Activated naive CD4-positive, alpha-beta T cell (primary cell): ENCODE measurements at regions not wholly inside any gene's neighbourhood (a gene's known extent, or its start where the extent isn't known, plus 50 kb on each side); places are given as distances from the start of the nearest gene placed in this dataset.
"Not testable (repeated sequence)": the region's sequence is repeated elsewhere in the genome, so short reads cannot be mapped to it uniquely, and the experiment has no call there.

ENCODE experiments used
- DNase-seq, 4 experiments: peaks; one replicate each; lab custom pipeline; 2025; lab: John Stamatoyannopoulos, UW

- DNase-seq: not testable (repeated sequence)
Measured at GRCh38 chr4:9110700-9111099, 59.5 kb upstream of the FAM90A26 start.

GRCh38 chr4:9103148-9103524 lies 67.1 kb upstream of the FAM90A26 start:
- not testable (repeated sequence) for DNase-seq

GRCh38 chr4:9102471-9103147 lies 67.6 kb upstream of the FAM90A26 start:
- not testable (repeated sequence) for DNase-seq

DNA sequence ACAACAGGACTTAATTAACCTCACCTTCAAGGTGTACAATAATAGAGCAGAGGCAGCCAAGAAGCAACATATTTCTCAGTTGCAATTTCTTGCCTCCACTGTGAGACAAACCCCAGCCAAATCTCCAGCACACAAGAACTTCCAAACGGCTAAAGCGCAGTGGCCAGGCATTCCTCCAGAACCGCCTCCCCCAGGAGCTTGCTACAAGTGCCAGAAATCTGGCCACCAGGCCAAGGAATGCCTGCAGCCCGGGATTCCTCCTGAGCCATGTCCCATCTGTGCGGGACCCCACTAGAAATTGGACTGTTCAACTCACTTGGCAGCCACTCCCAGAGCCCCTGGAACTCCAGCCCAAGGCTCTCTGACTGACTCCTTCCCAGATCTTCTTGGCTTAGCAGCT lies 73.9 kb upstream of the FAM90A26 start:
- not testable (repeated sequence) for DNase-seq

- DNase-seq: not testable (repeated sequence)
Measured at GRCh38 chr4:9078796-9079195, 91.4 kb upstream of the FAM90A26 start.

DNA sequence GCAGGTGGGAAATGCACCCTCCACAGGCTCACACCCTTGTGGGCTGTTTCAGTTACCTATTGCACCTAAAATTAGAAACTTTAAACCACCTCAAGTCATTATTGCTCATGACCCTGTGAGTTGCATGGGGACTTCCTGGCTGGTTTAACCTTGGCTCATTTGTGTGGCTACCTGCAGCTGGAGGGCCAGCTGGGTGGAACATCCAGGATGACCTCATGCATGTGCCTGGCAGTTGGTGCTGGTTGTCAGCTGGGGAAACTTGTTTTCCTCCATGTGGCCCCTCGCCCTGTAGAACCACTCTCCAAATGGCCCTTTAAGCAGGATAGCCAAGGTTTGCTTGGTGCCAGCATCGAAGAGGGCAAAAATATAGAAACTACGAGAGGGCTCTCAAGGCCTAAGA lies 93.2 kb upstream of the FAM90A26 start:
- not testable (repeated sequence) for DNase-seq

DNA sequence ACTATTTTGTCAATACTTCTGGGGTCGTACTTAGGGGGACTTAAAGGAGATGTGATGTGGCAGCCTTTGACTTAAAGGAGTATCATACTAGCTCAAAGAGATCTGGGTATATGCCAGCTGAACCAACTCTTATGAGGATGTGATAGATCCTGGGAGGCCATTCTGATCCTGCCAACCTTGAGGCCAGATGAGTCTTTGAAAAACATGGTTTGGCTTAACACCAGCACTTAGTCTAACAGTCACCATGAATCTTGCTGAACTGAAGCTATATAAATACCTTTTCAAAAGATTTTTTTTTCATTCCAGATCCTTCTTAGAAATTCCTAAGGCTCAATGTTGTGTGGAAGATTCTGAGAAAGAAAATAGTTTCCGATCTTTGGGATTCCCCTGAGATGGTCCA lies 93.7 kb upstream of the FAM90A26 start:
- not testable (repeated sequence) for DNase-seq

GRCh38 chr4:9073371-9073770 lies 96.8 kb upstream of the FAM90A26 start:
- DNase-seq: not testable (repeated sequence)

DNA sequence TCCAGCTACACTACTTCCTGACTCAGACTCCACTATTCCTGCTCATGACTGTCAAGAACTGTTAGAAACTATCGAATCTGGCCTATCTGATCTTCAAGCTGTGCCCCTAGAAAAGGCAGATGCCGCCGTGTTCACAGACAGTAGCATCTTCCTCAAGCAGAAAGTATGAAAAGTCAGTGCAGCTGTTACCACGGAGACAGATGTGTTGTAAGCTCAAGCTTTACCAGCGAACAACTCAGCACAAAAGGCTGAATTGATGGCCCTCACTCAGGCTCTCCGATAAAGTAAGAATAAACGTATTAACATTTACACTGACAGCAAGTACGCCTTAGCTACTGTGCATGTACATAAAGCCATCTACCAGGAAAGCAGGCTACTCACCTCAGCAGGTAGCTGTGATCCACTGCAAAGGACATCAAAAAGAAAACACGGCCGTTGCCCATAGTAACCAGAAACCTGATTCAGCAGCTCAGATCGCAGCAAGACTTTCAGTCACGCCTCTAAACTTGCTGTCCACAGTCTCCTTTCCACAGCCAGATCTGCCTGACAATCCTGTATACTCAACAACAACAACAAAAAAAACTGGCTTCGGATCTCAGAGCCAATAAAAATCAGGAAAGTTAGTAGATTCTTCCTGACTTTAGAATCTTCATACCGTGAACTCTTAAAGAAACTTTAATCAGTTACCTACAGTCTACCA lies 97.5 kb upstream of the FAM90A26 start:
- DNase-seq: not testable (repeated sequence)

DNA sequence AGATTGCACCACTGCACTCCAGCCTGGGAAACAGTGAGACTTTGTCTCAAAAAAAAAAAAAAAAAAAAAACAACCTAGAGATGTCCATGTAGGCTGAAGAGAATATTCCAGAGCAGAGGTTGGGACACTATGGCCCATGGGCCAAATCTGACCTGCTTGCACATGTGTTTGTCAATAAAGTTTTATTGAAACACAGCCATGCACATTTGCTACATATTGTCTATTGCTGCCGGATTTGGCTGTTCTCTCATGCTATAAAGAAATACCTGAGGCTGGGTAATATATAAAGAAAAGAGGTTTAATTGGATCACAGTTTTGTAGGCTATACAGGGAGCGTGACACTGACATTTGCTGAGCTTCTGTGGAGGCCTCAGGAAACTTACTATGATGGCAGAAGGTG lies 102.3 kb upstream of the FAM90A26 start:
- not testable (repeated sequence) for DNase-seq

DNA sequence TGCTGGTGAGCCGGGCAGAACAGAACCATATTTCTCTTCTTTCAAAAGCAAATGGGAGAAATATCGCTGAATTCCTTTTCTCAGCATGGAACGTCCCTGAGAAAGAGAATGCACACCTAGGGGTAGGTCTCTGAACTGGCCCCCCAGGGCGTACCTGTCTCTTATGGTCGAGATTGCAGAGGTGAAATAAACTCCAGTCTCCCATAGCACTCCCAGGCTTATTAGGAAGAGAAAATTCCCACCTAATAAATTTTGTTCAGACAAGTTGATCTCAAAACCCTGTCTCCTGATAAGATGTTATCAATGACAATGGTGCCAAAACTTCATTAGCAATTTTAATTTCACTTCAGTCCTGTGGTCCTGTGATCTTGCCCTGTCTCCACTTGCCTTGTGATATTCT lies 106.6 kb upstream of the FAM90A26 start:
- DNase-seq: not testable (repeated sequence)

DNA sequence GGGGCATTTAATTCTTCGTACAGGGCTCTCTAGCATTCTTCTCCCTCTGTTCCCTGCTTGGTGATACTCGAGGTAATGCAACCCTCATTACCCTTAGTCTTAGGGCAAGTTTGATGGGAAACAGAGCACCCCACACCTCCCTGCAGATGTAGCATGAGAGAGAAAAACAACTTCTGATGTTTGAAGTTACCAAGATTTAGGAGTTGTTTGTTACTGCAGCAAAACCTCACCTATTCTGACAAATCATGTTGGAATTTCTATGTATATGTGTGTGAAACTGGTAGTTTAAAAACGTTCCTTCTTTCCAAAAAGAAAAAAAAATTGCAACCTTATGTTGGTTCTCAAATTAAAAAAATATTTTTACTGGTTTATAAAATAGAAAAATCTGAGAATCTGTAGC lies 145.3 kb upstream of the FAM90A26 start:
- not testable (repeated sequence) for DNase-seq

DNA sequence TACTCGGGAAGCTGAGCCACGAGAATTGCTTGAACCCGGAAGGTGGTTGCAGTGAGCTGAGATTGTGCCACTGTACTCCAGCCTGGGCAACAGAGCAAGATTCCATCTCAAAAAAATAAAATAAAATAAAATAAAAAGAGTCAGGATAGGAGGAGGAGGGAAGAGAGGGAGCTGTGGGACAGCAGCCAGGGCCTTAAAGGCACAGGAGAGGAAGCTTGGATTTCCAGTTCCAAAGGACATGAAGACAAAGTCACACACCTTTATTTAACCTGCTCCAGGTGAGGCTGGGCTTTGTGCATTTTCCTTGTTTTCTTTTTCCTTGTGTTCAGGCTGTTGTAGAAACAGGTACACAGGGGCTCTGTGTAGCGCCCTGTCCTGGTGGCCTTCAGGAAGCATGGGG lies 138.2 kb upstream of the HMX1 start:
- not testable (repeated sequence) for DNase-seq

DNA sequence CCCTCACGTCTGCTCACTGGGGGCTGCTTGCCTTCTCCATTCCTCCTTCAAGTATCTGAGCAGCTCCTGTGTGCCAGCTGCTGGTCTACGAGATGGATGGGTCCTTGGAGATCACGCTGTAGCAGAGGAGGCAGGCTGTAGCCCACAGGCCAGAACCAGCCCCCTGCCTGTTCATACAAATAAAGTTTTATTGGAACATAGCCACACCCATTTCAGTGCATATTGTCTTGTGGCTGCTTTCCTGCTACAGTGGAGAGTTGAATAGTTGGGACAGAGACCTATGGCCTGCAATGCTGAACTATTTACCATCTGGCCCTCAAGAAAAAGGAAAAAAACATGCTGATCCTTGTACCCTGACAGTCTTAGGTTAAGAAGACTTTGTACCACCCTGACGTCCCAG lies 136.8 kb upstream of the HMX1 start:
- DNase-seq: not testable (repeated sequence)

DNA sequence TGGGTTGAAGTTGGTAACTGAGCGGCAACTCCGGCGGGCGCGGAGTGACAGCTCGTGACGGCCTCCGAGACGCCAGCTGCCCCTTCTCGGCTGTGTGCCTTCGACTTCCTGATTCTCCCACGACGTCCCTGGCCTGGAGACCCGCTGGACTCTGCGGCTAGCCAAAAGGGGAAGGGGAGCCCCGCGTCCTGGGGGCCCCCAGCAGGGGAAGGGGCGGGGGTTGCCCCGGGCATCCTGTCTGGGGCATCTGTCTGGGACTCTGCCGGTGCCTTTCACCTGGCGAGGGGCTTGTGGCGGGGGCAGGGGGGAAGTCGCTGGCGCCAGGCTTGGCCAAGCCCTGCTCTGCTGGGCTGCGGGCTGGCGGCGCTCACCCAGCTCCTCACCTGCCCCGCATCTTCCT lies 129.5 kb upstream of the HMX1 start:
- not testable (repeated sequence) for DNase-seq

DNA sequence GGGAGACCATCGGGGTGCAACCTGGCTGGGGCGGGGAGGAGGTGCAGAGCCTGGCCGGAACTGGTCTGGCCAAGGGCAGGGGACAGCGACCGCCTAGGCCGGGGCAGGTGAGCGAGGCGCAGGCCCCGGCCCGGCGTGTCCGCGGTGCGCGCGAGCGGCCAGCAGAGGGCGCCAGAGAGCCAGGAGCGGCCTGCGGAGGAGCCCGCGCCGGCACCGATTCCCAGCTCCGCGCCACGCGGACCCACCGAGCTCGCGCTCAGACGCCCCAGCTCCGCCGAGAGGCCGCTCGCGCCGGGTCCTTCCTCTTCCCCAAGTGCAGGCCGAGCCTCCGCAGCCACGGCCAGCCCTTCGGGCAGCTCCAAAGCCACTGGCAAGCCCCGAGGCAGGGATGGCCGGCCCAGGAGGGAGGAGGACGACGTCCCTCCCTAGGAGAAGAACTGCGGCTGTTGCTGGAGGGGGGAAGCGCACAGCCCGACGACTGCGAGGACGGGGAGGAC lies 128.9 kb upstream of the HMX1 start:
- DNase-seq: peak; percentile 5 to 23 (median 14)

GRCh38 chr4:8992981-8993380 lies 121.3 kb upstream of the HMX1 start:
- not testable (repeated sequence) for DNase-seq

- not testable (repeated sequence) for DNase-seq
Measured at GRCh38 chr4:8991449-8991848, 119.8 kb upstream of the HMX1 start.

DNA sequence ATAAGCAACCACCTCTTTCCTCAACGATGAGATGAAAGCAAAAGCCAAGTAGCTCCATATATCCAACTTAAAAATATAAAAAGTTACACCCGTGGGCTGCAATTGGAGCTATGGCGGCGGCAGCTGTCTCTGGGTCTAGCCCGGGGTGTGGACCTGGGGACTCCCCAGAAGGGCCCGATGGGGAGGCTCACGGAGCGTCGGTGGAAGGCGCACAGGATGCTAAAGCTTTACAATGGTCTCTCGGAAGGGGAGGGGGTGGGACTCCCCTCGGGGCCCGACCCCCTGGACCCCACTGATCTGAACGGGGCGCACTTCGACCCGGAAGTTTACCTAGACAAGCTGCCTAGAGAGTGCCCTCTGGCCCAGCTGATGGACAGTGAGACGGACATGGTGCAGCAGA lies 118.7 kb upstream of the HMX1 start:
- DNase-seq: not testable (repeated sequence)

- not testable (repeated sequence) for DNase-seq
Measured at GRCh38 chr4:8985786-8986185, 114.1 kb upstream of the HMX1 start.

- not testable (repeated sequence) for DNase-seq
Measured at GRCh38 chr4:8984641-8985040, 113.0 kb upstream of the HMX1 start.

- not testable (repeated sequence) for DNase-seq
Measured at GRCh38 chr4:8983921-8984320, 112.3 kb upstream of the HMX1 start.

GRCh38 chr4:8976466-8977128 lies 105.0 kb upstream of the HMX1 start:
- not testable (repeated sequence) for DNase-seq
